Neuron (in vitro differentiated cells): ENCODE measurements at regions not wholly inside any gene's neighbourhood (a gene's known extent, or its start where the extent isn't known, plus 50 kb on each side); places are given as distances from the start of the nearest gene placed in this dataset.

Source experiments
- H2AFZ ChIP-seq: one replicate; pipeline ENCODE4 v1.6.1; 2013; ENCODE audit warnings: low read depth, mild to moderate bottlenecking, inconsistent platforms, low read length, moderate library complexity
- H3K27me3 ChIP-seq: one replicate; pipeline ENCODE4 v1.6.1; 2013; ENCODE audit warnings: low read length; ENCODE audit not compliant: insufficient read depth
- H3K36me3 ChIP-seq: one replicate; pipeline ENCODE4 v1.6.1; 2013; ENCODE audit warnings: low read length; ENCODE audit not compliant: insufficient read depth
- H3K4me1 ChIP-seq: one replicate; pipeline ENCODE4 v1.6.1; 2013; ENCODE audit warnings: low read length; ENCODE audit not compliant: insufficient read depth
- H3K4me3 ChIP-seq: 2 replicates; pipeline ENCODE4 v1.5.1; 2013; ENCODE audit warnings: mild to moderate bottlenecking, low read length, moderate library complexity
- H3K9me3 ChIP-seq: one replicate; pipeline ENCODE4 v1.6.1; 2013; ENCODE audit warnings: low read length

- Histone ChIP-seq H3K4me3 (no peak overlapping the region), H3K27me3 (no peaks in the 10 kb centered on the region), H3K4me1 (no peaks in the 10 kb centered on the region), H3K9me3 (peaks cover 1% of the 10 kb centered on the region), H3K36me3 (no peaks in the 10 kb centered on the region), H2AFZ (no peak overlapping the region)
Measured at GRCh38 chr2:37864217-37864616, 60.9 kb upstream of the RMDN2 start.

GRCh38 chr2:37865640-37866039 lies 59.4 kb upstream of the RMDN2 start:
- no peaks in the 10 kb centered on the region for H3K9me3 ChIP-seq
- H3K4me3 ChIP-seq: no peak overlapping the region
- H2AFZ ChIP-seq: no peak overlapping the region
- no peaks in the 10 kb centered on the region for H3K4me1 ChIP-seq
- H3K27me3 ChIP-seq: no peaks in the 10 kb centered on the region
- no peaks in the 10 kb centered on the region for H3K36me3 ChIP-seq

- Histone ChIP-seq H3K4me3 (no peak overlapping the region), H3K36me3 (no peaks in the 10 kb centered on the region), H3K4me1 (no peaks in the 10 kb centered on the region), H3K9me3 (no peaks in the 10 kb centered on the region), H3K27me3 (no peaks in the 10 kb centered on the region), H2AFZ (no peak overlapping the region)
Measured at GRCh38 chr2:37866171-37866934, 58.7 kb upstream of the RMDN2 start.

DNA sequence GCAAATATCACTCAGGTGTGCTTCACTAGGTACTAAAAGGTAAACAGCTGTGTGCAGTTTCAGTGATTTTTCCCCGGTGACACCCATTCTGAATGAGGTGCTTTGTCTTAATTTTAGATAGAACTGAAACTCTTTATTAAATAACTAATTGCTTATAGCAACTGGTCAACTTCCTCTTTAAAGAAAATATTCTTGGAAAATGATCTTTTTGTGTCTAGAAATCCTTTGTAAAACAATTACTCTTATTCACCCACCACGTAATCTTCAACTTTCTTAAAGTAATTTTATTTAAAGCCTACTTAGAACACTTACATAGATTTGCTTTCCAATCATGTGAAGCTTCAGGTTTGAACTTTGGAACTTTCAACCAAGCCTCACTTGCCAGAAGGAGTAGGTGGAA lies 57.9 kb upstream of the RMDN2 start:
- H3K36me3 ChIP-seq: no peaks in the 10 kb centered on the region
- H3K27me3 ChIP-seq: no peaks in the 10 kb centered on the region
- no peaks in the 10 kb centered on the region for H3K9me3 ChIP-seq
- H2AFZ ChIP-seq: no peak overlapping the region
- H3K4me1 ChIP-seq: no peaks in the 10 kb centered on the region
- no peak overlapping the region for H3K4me3 ChIP-seq

- Histone ChIP-seq H3K9me3 (no peaks in the 10 kb centered on the region), H3K27me3 (no peaks in the 10 kb centered on the region), H3K4me1 (no peaks in the 10 kb centered on the region), H3K36me3 (no peaks in the 10 kb centered on the region), H3K4me3 (no peak overlapping the region), H2AFZ (no peak overlapping the region)
Measured at GRCh38 chr2:37868866-37869265, 56.2 kb upstream of the RMDN2 start.

GRCh38 chr2:37869304-37869703 lies 55.8 kb upstream of the RMDN2 start:
- Histone ChIP-seq H2AFZ (no peak overlapping the region), H3K9me3 (no peaks in the 10 kb centered on the region), H3K27me3 (no peaks in the 10 kb centered on the region), H3K4me3 (no peak overlapping the region), H3K36me3 (no peaks in the 10 kb centered on the region), H3K4me1 (no peaks in the 10 kb centered on the region)

- no peak overlapping the region for H3K4me3 ChIP-seq
- H3K27me3 ChIP-seq: no peaks in the 10 kb centered on the region
- H2AFZ ChIP-seq: no peak overlapping the region
- no peaks in the 10 kb centered on the region for H3K9me3 ChIP-seq
- no peaks in the 10 kb centered on the region for H3K4me1 ChIP-seq
- no peaks in the 10 kb centered on the region for H3K36me3 ChIP-seq
Measured at GRCh38 chr2:37869771-37870170, 55.3 kb upstream of the RMDN2 start.

- H3K9me3 ChIP-seq: no peaks in the 10 kb centered on the region
- peaks cover 5% of the 10 kb centered on the region for H3K4me1 ChIP-seq
- no peak overlapping the region for H2AFZ ChIP-seq
- no peak overlapping the region for H3K4me3 ChIP-seq
- H3K27me3 ChIP-seq: no peaks in the 10 kb centered on the region
- no peaks in the 10 kb centered on the region for H3K36me3 ChIP-seq
Measured at GRCh38 chr2:37870829-37871228, 54.3 kb upstream of the RMDN2 start.

DNA sequence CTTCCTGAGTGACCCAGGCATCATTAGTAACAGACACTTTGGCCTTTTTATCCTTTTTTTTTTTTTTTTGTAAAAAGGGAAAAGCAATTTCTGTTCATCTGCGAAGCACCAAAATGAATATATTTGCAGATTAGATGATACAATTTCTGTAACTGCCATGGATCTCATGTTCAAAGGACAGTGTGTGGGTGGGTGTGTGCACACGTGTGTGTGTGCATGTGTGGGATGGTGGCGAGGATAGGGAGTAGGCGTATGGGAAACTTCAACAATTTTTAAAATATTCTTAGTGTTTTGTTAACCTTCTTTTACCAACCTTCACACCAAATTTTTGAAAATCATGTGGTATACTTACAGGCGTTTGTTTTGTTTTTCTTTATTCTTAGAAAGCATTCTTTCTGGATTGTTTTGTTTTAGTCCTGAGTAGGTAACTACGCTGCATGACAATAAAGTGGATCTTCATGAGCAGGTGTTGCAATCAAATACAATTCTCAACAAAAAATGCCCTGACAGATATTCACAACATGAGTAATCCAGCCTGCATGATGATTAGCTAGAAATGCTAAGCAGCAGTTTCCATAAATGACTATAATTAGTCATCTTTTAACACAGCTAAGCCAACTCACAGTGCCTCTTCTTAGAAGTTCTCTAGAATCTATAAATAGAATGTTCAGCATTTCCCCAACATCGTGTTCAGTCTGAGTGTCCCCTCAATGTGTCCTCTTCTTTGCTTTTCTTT lies 53.5 kb upstream of the RMDN2 start:
- Histone ChIP-seq H2AFZ (no peak overlapping the region), H3K9me3 (no peaks in the 10 kb centered on the region), H3K27me3 (no peaks in the 10 kb centered on the region), H3K4me3 (no peak overlapping the region), H3K4me1 (peaks cover 5% of the 10 kb centered on the region), H3K36me3 (no peaks in the 10 kb centered on the region)

DNA sequence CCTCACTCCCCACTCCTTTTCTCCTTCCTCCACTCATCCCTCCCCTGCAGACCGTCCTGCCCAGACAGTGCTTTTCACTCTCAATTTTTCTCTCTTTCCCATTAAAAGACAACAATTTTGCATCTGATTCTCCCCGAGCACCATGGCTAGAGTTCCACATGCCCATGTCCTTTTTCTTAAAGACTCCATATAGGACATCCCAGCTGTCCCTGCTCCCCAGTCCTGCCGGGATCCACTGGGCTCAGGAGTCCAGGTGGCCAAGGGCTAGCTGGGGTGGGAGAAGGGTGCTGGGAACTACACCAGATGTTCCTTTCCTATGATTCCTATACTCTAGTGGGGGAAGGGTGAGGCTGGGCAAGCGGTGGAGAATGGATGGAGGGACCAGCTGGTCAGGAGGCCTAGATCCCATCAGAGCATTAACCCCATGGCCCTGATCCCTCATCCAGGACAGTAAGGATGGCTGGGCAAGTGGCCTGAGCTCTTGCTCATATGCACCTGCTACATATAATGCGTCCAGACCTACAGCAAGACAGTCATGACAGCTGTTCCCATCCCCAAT lies 52.8 kb upstream of the RMDN2 start:
- Histone ChIP-seq H2AFZ (no peak overlapping the region), H3K4me1 (peaks cover 5% of the 10 kb centered on the region), H3K36me3 (no peaks in the 10 kb centered on the region), H3K27me3 (no peaks in the 10 kb centered on the region), H3K9me3 (no peaks in the 10 kb centered on the region), H3K4me3 (no peak overlapping the region)

DNA sequence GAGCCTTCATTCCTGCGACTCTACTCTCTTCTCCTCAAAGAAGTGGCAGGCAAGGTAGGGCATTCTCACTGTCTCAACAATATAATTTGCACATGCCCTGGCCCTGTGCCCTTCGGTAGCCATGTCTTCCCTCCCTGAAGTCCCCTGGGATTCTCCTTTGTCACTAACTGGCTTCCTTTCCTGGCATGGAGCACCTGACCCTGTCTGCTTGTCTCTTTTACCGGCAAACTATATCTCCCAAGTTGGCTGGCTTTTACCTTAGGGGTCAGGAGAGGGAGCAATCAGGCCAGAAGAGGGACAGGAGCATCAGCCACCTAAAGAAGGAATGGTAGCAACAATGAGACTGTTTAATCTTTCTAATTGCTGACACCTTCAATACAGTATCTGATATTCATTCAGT lies 51.9 kb upstream of the RMDN2 start:
- no peak overlapping the region for H2AFZ ChIP-seq
- no peaks in the 10 kb centered on the region for H3K27me3 ChIP-seq
- no peak overlapping the region for H3K4me3 ChIP-seq
- no peaks in the 10 kb centered on the region for H3K9me3 ChIP-seq
- peaks cover 5% of the 10 kb centered on the region for H3K4me1 ChIP-seq
- H3K36me3 ChIP-seq: no peaks in the 10 kb centered on the region

GRCh38 chr2:37873749-37874330 lies 51.2 kb upstream of the RMDN2 start:
- H3K27me3 ChIP-seq: no peaks in the 10 kb centered on the region
- no peaks in the 10 kb centered on the region for H3K36me3 ChIP-seq
- H3K4me3 ChIP-seq: no peak overlapping the region
- no peaks in the 10 kb centered on the region for H3K9me3 ChIP-seq
- no peak overlapping the region for H2AFZ ChIP-seq
- H3K4me1 ChIP-seq: peaks cover 5% of the 10 kb centered on the region

GRCh38 chr2:37874470-37874869 lies 50.6 kb upstream of the RMDN2 start:
- Histone ChIP-seq H3K4me1 (peaks cover 5% of the 10 kb centered on the region), H2AFZ (no peak overlapping the region), H3K36me3 (no peaks in the 10 kb centered on the region), H3K4me3 (no peak overlapping the region), H3K27me3 (no peaks in the 10 kb centered on the region), H3K9me3 (no peaks in the 10 kb centered on the region)
